NCI-H128 (cell line): ENCODE measurements at regions not wholly inside any gene's neighbourhood (a gene's known extent, or its start where the extent isn't known, plus 50 kb on each side); places are given as distances from the start of the nearest gene placed in this dataset.

Source experiments
- DNase-seq: peaks from one replicate; lab custom pipeline; 2025; ENCODE audit not compliant: unreplicated experiment; lab: John Stamatoyannopoulos, UW

GRCh38 chr7:15938115-15938514 is 251.6 kb upstream of the MEOX2 start:
- no peak for DNase-seq

- no peak for DNase-seq
These were observed 251.1 kb upstream of the MEOX2 start for GRCh38 chr7:15937571-15937970.

DNA sequence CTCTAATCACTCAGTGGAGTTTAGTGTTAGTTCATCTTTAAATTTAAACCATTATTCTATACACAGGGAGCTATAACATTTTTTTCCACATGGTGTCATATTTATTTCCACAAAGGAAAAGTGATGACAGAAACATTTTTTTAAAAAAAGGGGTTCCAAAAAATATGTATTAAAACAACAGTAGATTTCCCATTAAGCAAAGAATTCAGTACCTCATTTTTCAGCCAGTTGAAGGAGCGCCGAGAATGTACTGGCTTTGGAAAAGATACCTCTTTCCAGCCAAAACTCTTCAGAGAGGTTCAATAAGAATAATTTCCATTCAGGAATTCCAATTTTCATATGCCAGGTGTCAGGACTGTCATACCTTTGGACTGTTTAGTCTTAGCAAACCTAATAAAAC is 250.5 kb upstream of the MEOX2 start:
- no peak for DNase-seq

DNA sequence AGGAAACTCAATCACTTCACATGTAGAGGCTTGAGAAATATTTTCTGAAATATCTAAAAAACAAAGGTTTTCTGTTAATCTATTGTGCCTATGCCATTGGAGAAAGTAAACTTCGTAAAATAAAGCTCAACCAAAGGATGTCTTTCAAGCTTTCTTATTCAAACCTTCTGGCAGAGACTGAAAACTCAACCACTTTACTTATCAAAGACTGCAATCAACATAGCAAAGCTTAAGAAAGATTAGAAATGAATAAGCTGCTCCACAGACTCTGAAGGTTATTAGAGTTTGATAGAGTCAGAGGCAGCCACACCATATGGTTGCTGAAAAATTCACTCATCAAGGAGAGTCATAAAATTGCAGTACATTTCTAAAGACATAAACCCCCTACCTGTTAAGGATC is 245.8 kb upstream of the MEOX2 start:
- no peak for DNase-seq

- DNase-seq: no peak
These were observed 242.9 kb upstream of the MEOX2 start for GRCh38 chr7:15929411-15929810.

DNA sequence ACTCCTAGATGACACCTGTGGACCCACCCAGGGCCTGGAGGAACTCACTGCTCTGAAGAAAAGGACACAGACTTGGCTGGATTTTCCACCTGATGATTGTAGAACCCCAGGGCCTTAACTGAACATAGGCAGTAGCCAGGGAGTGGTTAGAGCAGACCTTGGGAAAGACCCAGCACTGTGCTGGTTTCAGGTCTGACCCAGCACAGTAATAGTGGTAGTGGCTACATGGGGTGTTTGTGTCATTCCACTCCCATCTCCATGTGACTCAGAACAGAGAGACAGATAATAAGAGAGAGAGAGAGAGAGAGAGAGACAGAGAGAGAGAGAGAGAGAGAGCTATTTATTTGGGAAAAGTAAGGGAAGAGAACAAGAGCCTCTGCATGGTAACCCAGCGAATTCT is 239.1 kb upstream of the MEOX2 start:
- no peak for DNase-seq

DNA sequence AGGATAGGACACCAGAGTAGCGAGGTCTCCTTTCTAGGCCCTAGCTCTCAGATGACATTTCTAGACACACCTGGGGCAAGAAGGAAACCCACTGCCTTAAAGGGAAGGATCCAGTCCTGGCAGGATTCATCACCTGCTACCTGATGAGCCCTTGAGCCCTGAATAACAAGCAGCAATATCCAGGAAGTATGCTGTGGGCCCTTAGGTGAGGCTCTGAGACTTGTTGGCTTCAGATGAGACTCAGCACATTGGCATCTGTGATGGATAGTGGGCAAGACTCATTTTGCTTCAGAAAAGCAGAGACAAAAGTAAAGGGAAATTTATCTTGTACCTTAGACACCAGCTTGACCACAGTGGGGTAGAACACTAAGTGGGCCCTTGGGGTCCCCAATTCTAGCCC is 238.4 kb upstream of the MEOX2 start:
- DNase-seq: no peak

DNA sequence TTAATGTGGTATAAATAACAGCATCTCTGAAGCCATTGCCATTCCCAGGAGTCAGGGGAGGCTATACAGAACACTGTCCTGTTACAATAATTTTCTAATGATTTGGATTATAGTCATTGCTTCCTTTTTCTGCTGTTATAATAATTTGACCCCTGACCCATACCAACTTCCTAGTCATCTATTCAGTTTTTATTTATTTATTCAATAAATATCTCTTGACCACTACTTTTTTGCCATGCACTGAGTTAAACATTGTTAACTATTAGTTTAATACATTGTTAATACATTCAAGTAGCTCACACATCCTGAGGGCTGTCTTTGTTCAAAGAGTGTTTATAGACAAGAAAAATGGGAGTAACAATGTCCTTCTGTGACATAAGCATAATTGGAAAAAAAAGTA is 235.5 kb upstream of the MEOX2 start:
- DNase-seq: no peak

- no peak for DNase-seq
These were observed 235.1 kb upstream of the MEOX2 start for GRCh38 chr7:15921576-15921975.

DNA sequence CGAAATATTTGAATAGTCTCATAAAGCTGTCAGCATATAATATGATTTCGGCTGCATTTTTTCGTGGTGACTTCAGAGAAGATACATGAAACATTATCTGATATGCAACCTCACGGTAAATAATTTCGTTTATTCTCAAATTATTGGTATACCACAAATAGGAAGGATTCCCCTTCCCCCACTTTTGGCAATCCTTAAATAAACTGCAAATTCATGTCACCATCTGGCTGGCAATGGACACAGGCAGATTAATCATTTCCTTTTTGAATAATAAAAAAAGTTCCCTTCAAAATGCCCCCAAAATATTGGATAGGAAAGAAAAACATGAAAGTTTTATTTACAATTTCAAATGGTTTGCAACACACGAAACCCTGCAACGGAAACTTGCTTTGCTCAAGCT is 234.5 kb upstream of the MEOX2 start:
- DNase-seq: no peak

- no peak for DNase-seq
These were observed 230.3 kb upstream of the MEOX2 start for GRCh38 chr7:15916681-15917380.

DNA sequence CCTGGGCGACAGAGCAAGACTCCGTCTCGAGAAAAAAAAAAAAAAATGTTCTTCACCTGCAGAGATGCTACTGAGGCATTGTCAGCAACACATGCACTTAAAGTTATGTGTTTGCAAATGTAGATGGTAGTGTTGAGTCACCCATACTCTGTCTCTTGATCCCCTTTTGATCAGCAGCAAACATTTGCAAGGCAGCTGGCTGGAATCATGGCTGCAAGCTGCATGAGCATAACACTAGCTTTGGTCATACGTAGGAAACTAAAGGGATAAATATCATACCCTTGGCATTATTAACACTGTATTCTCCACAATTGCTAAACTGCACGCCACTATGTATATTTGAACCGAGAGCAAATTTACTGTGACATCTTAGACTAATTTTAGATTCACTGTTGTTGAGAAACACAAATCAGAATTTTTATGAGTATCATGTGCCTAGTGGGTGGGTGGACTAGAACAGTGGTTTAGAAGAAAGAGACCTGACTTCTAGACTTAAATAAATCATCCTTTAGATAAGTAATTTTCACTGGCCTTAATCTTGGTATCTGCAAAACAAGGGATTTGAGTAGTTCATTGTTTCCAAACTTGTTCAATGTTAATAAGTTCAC is 229.3 kb upstream of the MEOX2 start:
- no peak for DNase-seq

- no peak for DNase-seq
These were observed 228.1 kb upstream of the MEOX2 start for GRCh38 chr7:15914611-15915010.

GRCh38 chr7:15906436-15906835 is 220.0 kb upstream of the MEOX2 start:
- DNase-seq: no peak

GRCh38 chr7:15905251-15906040 is 219.0 kb upstream of the MEOX2 start:
- no peak for DNase-seq

- no peak for DNase-seq
These were observed 204.8 kb upstream of the MEOX2 start for GRCh38 chr7:15891151-15891881.

DNA sequence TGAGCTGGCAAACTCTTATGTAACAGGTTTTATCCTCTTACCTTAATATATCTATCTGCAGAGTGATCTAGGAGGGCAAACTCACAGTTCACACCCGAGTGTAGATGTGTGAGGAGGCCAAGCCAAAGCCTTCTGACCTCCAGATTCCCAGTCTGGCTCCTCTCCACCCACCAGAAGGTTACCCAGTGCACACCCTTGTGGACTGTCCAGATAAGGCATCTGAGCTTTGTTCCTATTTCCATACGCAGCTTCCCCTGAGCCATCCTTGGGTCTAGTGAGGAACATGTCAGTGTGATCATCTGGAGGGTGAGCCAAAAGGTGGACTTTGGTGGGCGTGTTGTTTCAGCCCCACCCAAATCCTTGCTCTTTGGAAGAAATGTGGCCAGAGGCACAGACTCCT is 203.0 kb upstream of the MEOX2 start:
- DNase-seq: no peak

DNA sequence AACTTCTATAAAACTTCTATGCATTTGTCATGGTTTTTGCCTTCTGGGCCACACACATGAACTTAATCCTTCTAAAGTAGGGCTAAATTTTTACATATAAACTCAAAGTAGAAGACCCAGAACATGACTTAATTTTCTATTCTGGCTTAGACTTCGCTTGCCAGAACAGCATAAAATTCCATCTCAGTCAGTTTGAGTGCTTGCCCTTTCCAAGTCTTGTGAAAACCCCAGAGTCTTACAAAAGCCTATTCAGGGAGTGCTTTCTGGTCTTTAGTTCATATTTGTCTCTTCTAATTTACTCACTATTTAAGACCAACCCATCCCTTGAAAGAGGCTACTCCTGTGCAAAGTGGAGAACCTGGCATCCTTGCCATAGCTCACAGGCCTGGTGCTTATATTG is 201.6 kb upstream of the MEOX2 start:
- DNase-seq: no peak

DNA sequence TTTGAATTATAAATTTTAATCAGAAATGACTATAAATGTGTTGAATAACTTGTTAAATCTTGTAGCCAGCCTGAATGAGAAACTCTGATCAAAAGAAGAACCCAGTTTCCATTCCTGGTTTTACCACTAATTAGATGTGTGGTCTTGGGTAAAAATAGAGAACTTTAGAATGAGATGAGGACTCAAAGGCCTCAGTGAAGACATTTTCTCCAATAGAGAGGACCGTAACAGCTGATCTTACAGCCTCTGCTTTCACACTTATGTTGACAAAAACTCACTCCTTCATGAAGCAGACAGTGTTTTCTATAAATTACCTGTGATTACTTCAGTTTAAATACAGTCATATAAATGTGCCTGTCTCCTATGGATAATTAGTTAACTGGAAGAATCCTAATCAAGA is 200.1 kb upstream of the MEOX2 start:
- no peak for DNase-seq

DNA sequence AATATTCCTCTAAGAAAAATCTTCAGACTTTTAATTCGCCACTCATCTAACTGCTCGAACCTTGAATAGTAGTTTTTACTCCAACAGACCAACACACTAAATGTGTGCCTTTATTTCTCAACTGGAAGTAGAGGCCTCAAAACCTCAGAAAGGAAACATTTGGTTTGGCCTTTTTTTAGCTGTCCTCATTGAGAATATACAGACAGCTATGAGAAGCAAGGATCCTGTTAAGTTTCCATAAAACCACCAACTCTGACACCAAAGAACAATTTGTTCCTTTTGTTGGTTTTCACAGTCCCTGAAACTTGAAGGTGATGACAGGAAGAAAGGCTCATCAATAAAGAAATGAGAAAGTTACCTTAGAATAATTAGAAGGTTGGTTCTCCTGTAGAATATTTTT is 199.2 kb upstream of the MEOX2 start:
- no peak for DNase-seq

DNA sequence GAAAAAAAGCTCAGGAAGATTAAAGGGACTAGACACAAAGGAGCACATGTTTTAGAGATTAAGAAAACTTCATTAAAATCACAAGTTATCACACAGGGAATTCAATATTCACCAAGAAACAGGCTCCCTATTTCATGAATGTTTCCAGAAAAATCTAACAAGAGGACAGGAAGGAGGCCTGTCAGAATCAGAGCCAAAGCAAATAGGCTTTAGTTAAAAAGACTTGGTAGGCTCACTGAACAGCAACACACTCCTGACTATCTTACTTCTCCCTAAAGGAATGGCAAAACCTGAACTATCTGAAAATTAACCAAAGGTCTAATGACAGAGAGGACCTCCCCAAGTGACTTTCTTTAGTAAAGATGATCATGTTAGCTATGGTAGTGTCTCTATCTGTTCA is 188.3 kb upstream of the MEOX2 start:
- DNase-seq: no peak

DNA sequence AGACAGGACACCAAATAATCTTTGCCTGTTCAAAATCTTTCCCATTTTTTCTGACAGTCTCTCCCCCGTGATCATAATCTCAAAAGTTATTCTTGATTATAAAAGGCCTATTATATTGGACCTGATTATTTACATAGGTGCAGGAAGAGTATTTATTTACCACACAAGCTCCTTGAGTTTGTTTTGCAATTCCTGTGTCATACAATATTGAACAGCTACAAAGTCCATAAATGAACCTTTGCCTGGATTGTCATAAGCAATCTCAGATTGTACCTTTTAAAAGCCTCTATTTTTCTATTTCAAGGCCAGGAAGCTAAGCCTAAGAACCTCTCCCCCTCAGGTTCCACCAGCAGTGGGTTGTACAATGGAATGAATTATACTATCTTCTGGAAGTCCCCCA is 183.9 kb upstream of the MEOX2 start:
- no peak for DNase-seq
